A673 (cell line): ENCODE measurements at regions not wholly inside any gene's neighbourhood (a gene's known extent, or its start where the extent isn't known, plus 50 kb on each side); places are given as distances from the start of the nearest gene placed in this dataset.

Experiments
- CTCF ChIP-seq: fragments of 300-800, 200-600 bp; sonication (generic); conservative IDR thresholded peaks from 2 replicates; pipeline ENCODE4 v1.5.1; 2017; ENCODE audit warnings: low read depth, mild to moderate bottlenecking, antibody characterized with exemption, low read length, moderate library complexity, mixed read lengths
- EZH2 ChIP-seq: fragments of 200-600 bp; sonication (generic); IDR thresholded peaks from 2 replicates; pipeline ENCODE4 v1.6.1; 2017; ENCODE audit warnings: borderline replicate concordance, low read depth, mild to moderate bottlenecking, mixed read lengths, antibody characterized with exemption, low read length; ENCODE audit not compliant: poor library complexity, severe bottlenecking

- no peak for TF ChIP-seq CTCF
- no peak for TF ChIP-seq EZH2
Observed at GRCh38 chr5:54756301-54756700, 229.1 kb downstream of the ESM1 start.
